ENCODE measurements at regions not wholly inside any gene's neighbourhood (a gene's known extent, or its start where the extent isn't known, plus 50 kb on each side); places are given as distances from the start of the nearest gene placed in this dataset.

- peak; percentile 21 for DNase-seq (ENCODE audit: unreplicated experiment)
- CTCF ChIA-PET: interaction anchor here (0.5 kb wide), 1 partner anchor 32 kb away, joined by 4 read pairs; no protein-coding TSS in a partner anchor
- Mint-ChIP-seq H3K4me1 (ENCODE audit: insufficient read depth, unreplicated experiment) (no peaks in the 10 kb centered on the region), H3K27ac (ENCODE audit: low read depth, unreplicated experiment) (no peak overlapping the region), H3K9me3 (ENCODE audit: unreplicated experiment) (no peaks in the 10 kb centered on the region), H3K36me3 (ENCODE audit: insufficient read depth, unreplicated experiment) (no peaks in the 10 kb centered on the region), H3K4me3 (ENCODE audit: unreplicated experiment) (no peak overlapping the region), H3K27me3 (ENCODE audit: insufficient read depth, unreplicated experiment) (no peaks in the 10 kb centered on the region)
- POLR2A ChIA-PET: interaction anchor here (0.9 kb wide), 1 partner anchor 14 kb away, joined by 5 read pairs; no protein-coding TSS in a partner anchor
- no TSS peak for BruUV-seq (replicated peaks)
- intact Hi-C loops (cut with micrococcal nuclease): no loop called here
- TF ChIP-seq CTCF (IDR thresholded peaks at IDR 0.05; ENCODE audit: unreplicated experiment): no peak
Measured at GRCh38 chr18:72436401-72436800, 107.7 kb downstream of the CBLN2 start.

GRCh38 chr18:72433756-72434155 is 110.4 kb downstream of the CBLN2 start:
- intact Hi-C loops (cut with micrococcal nuclease): no loop called here
- BruUV-seq (replicated peaks): no TSS peak
- Mint-ChIP-seq H3K27ac (ENCODE audit: low read depth, unreplicated experiment) (no peak overlapping the region), H3K4me3 (ENCODE audit: unreplicated experiment) (no peak overlapping the region), H3K4me1 (ENCODE audit: insufficient read depth, unreplicated experiment) (no peaks in the 10 kb centered on the region), H3K36me3 (ENCODE audit: insufficient read depth, unreplicated experiment) (no peaks in the 10 kb centered on the region), H3K27me3 (ENCODE audit: insufficient read depth, unreplicated experiment) (no peaks in the 10 kb centered on the region), H3K9me3 (ENCODE audit: unreplicated experiment) (peaks cover 8% of the 10 kb centered on the region)
- no peak for DNase-seq (ENCODE audit: unreplicated experiment)
- POLR2A ChIA-PET: no interaction called here
- TF ChIP-seq CTCF (IDR thresholded peaks at IDR 0.05; ENCODE audit: unreplicated experiment): no peak
- CTCF ChIA-PET: no interaction called here

GRCh38 chr18:72427721-72428120 is 116.4 kb downstream of the CBLN2 start:
- intact Hi-C loops (cut with micrococcal nuclease): no loop called here
- CTCF ChIA-PET: interaction anchor here (0.7 kb wide), 1 partner anchor 60 kb away, joined by 3 read pairs; no protein-coding TSS in a partner anchor

GRCh38 chr18:72419914-72420313 is 124.2 kb downstream of the CBLN2 start:
- intact Hi-C loops (cut with micrococcal nuclease): no loop called here
- ChIA-PET CTCF (interaction anchor here (0.6 kb wide), 1 partner anchor 118 kb away, joined by 3 read pairs; no protein-coding TSS in a partner anchor), POLR2A (no interaction called here)
- Mint-ChIP-seq H3K4me1 (ENCODE audit: insufficient read depth, unreplicated experiment) (no peaks in the 10 kb centered on the region), H3K27me3 (ENCODE audit: insufficient read depth, unreplicated experiment) (no peaks in the 10 kb centered on the region), H3K4me3 (ENCODE audit: unreplicated experiment) (no peak overlapping the region), H3K36me3 (ENCODE audit: insufficient read depth, unreplicated experiment) (no peaks in the 10 kb centered on the region), H3K27ac (ENCODE audit: low read depth, unreplicated experiment) (no peak overlapping the region), H3K9me3 (ENCODE audit: unreplicated experiment) (no peaks in the 10 kb centered on the region)
- BruUV-seq (replicated peaks): no TSS peak
- DNase-seq (ENCODE audit: unreplicated experiment): peak; percentile 35
- TF ChIP-seq CTCF (IDR thresholded peaks at IDR 0.05; ENCODE audit: unreplicated experiment): no peak

More at GRCh38 chr18:72427721-72428120, 116.4 kb downstream of the CBLN2 start:
- POLR2A ChIA-PET: no interaction called here
- peaks cover 8% of the 10 kb centered on the region for H3K9me3 Mint-ChIP-seq (ENCODE audit: unreplicated experiment)
- BruUV-seq (replicated peaks): no TSS peak
- no peak for TF ChIP-seq CTCF (IDR thresholded peaks at IDR 0.05; ENCODE audit: unreplicated experiment)
- no peaks in the 10 kb centered on the region for H3K36me3 Mint-ChIP-seq (ENCODE audit: insufficient read depth, unreplicated experiment)
- DNase-seq (ENCODE audit: unreplicated experiment): peak; percentile 20
- no peaks in the 10 kb centered on the region for H3K27me3 Mint-ChIP-seq (ENCODE audit: insufficient read depth, unreplicated experiment)
- peak overlapping the region; percentile 66 for H3K27ac Mint-ChIP-seq (ENCODE audit: low read depth, unreplicated experiment)
- no peak overlapping the region for H3K4me3 Mint-ChIP-seq (ENCODE audit: unreplicated experiment)
- peaks cover 10% of the 10 kb centered on the region for H3K4me1 Mint-ChIP-seq (ENCODE audit: insufficient read depth, unreplicated experiment)

All from MCF 10A (cell line).